Left ventricle myocardium superior (tissue), 1 donor: ENCODE measurements at regions not wholly inside any gene's neighbourhood (a gene's known extent, or its start where the extent isn't known, plus 50 kb on each side); places are given as distances from the start of the nearest gene placed in this dataset.
"Not testable (repeated sequence)": the region's sequence is repeated elsewhere in the genome, so short reads cannot be mapped to it uniquely, and the experiment has no call there.

Experiments used
- ATAC-seq: fragments of 200-7000 bp; cut with Tn5 transposase; one replicate; pipeline ENCODE4 v1.9.1; 2020; ENCODE audit warnings: mild to moderate bottlenecking, moderate library complexity
- DNase-seq: peaks from one replicate; pipeline ENCODE4 v3.0.0-alpha.2; 2020
- intact Hi-C: fragments of 100-400 bp; cut with micrococcal nuclease; formaldehyde crosslinking; loops from one replicate; pipeline ENCODE4 v1.11.0; 2022
- donor health status: DM: no; HTN: yes; CAD: no; lungs with severe emphysema.

- ATAC-seq: peak; percentile 66
- intact Hi-C loops: no loop called here
- no peak for DNase-seq
Measured at GRCh38 chr5:57429513-57430120, 53.0 kb downstream of the ACTBL2 start.

- ATAC-seq, intact Hi-C loops, DNase-seq: not testable (repeated sequence)
Measured at GRCh38 chr5:57429021-57429420, 53.6 kb downstream of the ACTBL2 start.

GRCh38 chr5:57422993-57423392 lies 59.6 kb downstream of the ACTBL2 start:
- DNase-seq (peak; percentile 79), ATAC-seq (peak; percentile 96)
- intact Hi-C loops: no loop called here

- ATAC-seq (no peak), DNase-seq (no peak)
- intact Hi-C loops: no loop called here
Measured at GRCh38 chr5:57422341-57422740, 60.3 kb downstream of the ACTBL2 start.

GRCh38 chr5:57420801-57421200 lies 61.8 kb downstream of the ACTBL2 start:
- DNase-seq: no peak

GRCh38 chr5:57417971-57418370 lies 64.6 kb downstream of the ACTBL2 start:
- intact Hi-C loops: no loop called here

More at GRCh38 chr5:57420801-57421200, 61.8 kb downstream of the ACTBL2 start:
- no peak for ATAC-seq
- intact Hi-C loops: no loop called here

GRCh38 chr5:57417320-57417719 lies 65.3 kb downstream of the ACTBL2 start:
- DNase-seq (no peak), ATAC-seq (no peak)
- intact Hi-C loops: no loop called here

More at GRCh38 chr5:57417971-57418370, 64.6 kb downstream of the ACTBL2 start:
- no peak for DNase-seq
- no peak for ATAC-seq

GRCh38 chr5:57416278-57416994 lies 66.2 kb downstream of the ACTBL2 start:
- DNase-seq (no peak), ATAC-seq (peak; percentile 82)
- intact Hi-C loops: no loop called here

GRCh38 chr5:57414857-57415256 lies 67.8 kb downstream of the ACTBL2 start:
- peak; percentile 53 for ATAC-seq
- no peak for DNase-seq
- intact Hi-C loops: no loop called here

GRCh38 chr5:57414191-57414590 lies 68.4 kb downstream of the ACTBL2 start:
- intact Hi-C loops: no loop called here
- no peak for DNase-seq
- ATAC-seq: no peak

- no peak for DNase-seq
- ATAC-seq: no peak
- intact Hi-C loops: no loop called here
Measured at GRCh38 chr5:57413145-57413544, 69.5 kb downstream of the ACTBL2 start.

- DNase-seq (no peak), ATAC-seq (no peak)
- intact Hi-C loops: no loop called here
Measured at GRCh38 chr5:57412680-57413079, 69.9 kb downstream of the ACTBL2 start.

GRCh38 chr5:57411982-57412381 lies 70.6 kb downstream of the ACTBL2 start:
- peak; percentile 33 for ATAC-seq
- no peak for DNase-seq
- intact Hi-C loops: no loop called here

GRCh38 chr5:57410374-57411320 lies 72.0 kb downstream of the ACTBL2 start:
- intact Hi-C loops: no loop called here
- ATAC-seq (peak; percentile 47), DNase-seq (no peak)

GRCh38 chr5:57408714-57409113 lies 73.9 kb downstream of the ACTBL2 start:
- peak; percentile 55 for ATAC-seq
- no peak for DNase-seq

GRCh38 chr5:57408285-57408684 lies 74.3 kb downstream of the ACTBL2 start:
- ATAC-seq (no peak), DNase-seq (no peak)
- intact Hi-C loops: no loop called here

More at GRCh38 chr5:57408714-57409113, 73.9 kb downstream of the ACTBL2 start:
- intact Hi-C loops: no loop called here

GRCh38 chr5:57407391-57407790 lies 75.2 kb downstream of the ACTBL2 start:
- intact Hi-C loops: no loop called here
- DNase-seq (no peak), ATAC-seq (no peak)

- ATAC-seq (peak; percentile 44), DNase-seq (no peak)
- intact Hi-C loops: no loop called here
Measured at GRCh38 chr5:57406641-57407040, 76.0 kb downstream of the ACTBL2 start.

- no peak for DNase-seq
- intact Hi-C loops: no loop called here
- peak; percentile 81 for ATAC-seq
Measured at GRCh38 chr5:57405984-57406383, 76.6 kb downstream of the ACTBL2 start.

- intact Hi-C loops: no loop called here
- ATAC-seq (no peak), DNase-seq (no peak)
Measured at GRCh38 chr5:57402761-57403160, 79.8 kb downstream of the ACTBL2 start.
